ENCODE measurements at regions not wholly inside any gene's neighbourhood (a gene's known extent, or its start where the extent isn't known, plus 50 kb on each side); places are given as distances from the start of the nearest gene placed in this dataset.

DNA sequence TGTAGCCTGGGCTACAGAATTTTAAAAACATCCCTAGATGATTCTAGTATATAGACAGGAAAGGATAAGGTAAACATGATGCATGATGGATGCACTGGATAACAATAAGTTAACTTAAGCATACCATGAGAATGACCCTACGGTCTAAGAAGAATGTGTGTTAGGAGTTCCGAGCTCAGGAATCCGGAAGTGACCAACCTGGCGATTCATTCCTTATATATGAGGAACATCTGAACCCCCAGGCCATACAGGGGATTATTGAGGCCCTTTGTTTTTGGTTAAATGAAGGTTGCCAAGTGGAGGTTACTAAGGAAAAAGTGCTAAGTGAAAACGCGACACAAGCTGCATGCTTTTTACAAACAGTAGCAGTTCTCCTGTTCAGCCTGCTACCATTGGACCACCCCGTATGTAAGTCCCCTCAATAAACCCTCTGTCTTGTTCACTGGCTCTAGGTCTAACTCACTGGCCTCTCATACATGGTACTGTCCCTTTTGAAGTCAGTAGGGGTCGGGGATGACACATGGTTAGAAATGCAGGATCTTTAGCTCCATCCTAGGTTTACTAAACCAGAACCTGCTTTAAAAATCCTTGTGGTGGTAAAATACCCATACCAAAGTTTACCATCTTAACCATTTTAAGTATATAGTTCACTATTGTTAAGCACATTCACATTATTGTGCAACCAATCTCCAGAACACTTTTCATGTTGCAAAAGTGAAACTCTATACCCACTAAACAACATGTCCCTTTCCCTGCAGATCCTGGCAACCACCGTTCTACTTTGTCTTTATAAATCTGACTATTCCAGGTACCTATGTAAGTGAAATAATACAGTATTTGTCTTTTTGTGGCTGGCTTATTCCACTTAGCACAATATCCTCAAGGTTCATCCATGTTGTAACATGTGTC lies 111.0 kb upstream of the MAP4K3 start:
- H3K36me3 Mint-ChIP-seq: no peaks in the 10 kb centered on the region
- H3K4me1 Mint-ChIP-seq: no peaks in the 10 kb centered on the region
- no peaks in the 10 kb centered on the region for H3K9me3 Mint-ChIP-seq
- DNase-seq (no peak), ATAC-seq (ENCODE audit: low read depth in 2 of 2) (no peak)
- H3K27me3 Mint-ChIP-seq: peaks cover 0 to 4% (median 0%) of the 10 kb centered on the region in 3 donors
- no peak overlapping the region for H3K4me3 Mint-ChIP-seq
- no peak overlapping the region for H3K27ac Mint-ChIP-seq

GRCh38 chr2:39549000-39549399 lies 111.9 kb upstream of the MAP4K3 start:
- Mint-ChIP-seq H3K27me3 (no peaks in the 10 kb centered on the region), H3K9me3 (no peaks in the 10 kb centered on the region), H3K36me3 (no peaks in the 10 kb centered on the region), H3K27ac (no peak overlapping the region), H3K4me3 (no peak overlapping the region), H3K4me1 (no peaks in the 10 kb centered on the region)
- ATAC-seq (ENCODE audit: low read depth in 2 of 2) (no peak), DNase-seq (no peak)

- ATAC-seq (ENCODE audit: low read depth in 2 of 2): no peak
- Mint-ChIP-seq H3K27me3 (no peaks in the 10 kb centered on the region), H3K9me3 (peaks cover 0 to 2% (median 0%) of the 10 kb centered on the region in 7 donors), H3K4me3 (no peak overlapping the region), H3K36me3 (no peaks in the 10 kb centered on the region), H3K4me1 (no peaks in the 10 kb centered on the region), H3K27ac (peak overlapping the region in 2 of 6 donors; percentile 11 to 54)
- DNase-seq: no peak
These were observed 112.8 kb upstream of the MAP4K3 start for GRCh38 chr2:39549718-39550464.

GRCh38 chr2:39550701-39551285 lies 113.7 kb upstream of the MAP4K3 start:
- DNase-seq (no peak), ATAC-seq (ENCODE audit: low read depth in 2 of 2) (no peak)
- Mint-ChIP-seq H3K27me3 (no peaks in the 10 kb centered on the region), H3K27ac (no peak overlapping the region), H3K36me3 (no peaks in the 10 kb centered on the region), H3K4me1 (no peaks in the 10 kb centered on the region), H3K4me3 (no peak overlapping the region), H3K9me3 (peaks cover 0 to 3% (median 0%) of the 10 kb centered on the region in 7 donors)

DNA sequence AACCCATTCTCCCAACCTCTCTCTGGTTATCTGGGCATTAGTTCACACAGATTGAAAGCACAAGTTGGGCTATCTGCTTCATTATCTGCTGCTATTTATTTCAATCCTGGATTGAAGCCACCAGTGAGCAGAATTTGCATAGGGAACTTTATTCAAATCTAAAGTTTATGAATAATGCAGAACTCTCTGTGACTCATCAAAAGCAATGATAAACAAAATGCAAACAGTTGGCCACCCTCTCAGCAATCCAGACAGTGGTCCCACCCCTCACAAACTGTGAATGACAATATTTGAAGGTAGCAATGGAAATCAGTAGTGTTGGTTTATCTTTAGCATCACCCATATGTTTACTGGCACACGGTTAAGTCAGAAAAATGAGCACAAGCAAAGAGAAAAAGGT lies 106.8 kb upstream of the TMEM178A start:
- Mint-ChIP-seq H3K4me3 (no peak overlapping the region), H3K36me3 (peaks cover 17 to 18% of the 10 kb centered on the region in 2 donors), H3K27me3 (no peaks in the 10 kb centered on the region), H3K4me1 (no peaks in the 10 kb centered on the region), H3K27ac (no peak overlapping the region), H3K9me3 (peaks cover 4 to 31% (median 28%) of the 10 kb centered on the region in 7 donors)
- ATAC-seq (ENCODE audit: low read depth in 2 of 2) (no peak), DNase-seq (no peak)

- no peak overlapping the region for H3K4me3 Mint-ChIP-seq
- H3K4me1 Mint-ChIP-seq: no peaks in the 10 kb centered on the region
- ATAC-seq (ENCODE audit: low read depth in 2 of 2) (no peak), DNase-seq (no peak)
- H3K36me3 Mint-ChIP-seq: peaks cover 18 to 28% of the 10 kb centered on the region in 2 donors
- no peaks in the 10 kb centered on the region for H3K27me3 Mint-ChIP-seq
- H3K27ac Mint-ChIP-seq: no peak overlapping the region
- peaks cover 6 to 47% (median 36%) of the 10 kb centered on the region in 7 donors for H3K9me3 Mint-ChIP-seq
These were observed 102.1 kb upstream of the TMEM178A start for GRCh38 chr2:39563572-39563971.

- peaks cover 6 to 34% (median 25%) of the 10 kb centered on the region in 7 donors for H3K9me3 Mint-ChIP-seq
- no peak overlapping the region for H3K4me3 Mint-ChIP-seq
- H3K4me1 Mint-ChIP-seq: no peaks in the 10 kb centered on the region
- H3K27ac Mint-ChIP-seq: no peak overlapping the region
- peaks cover 14 to 25% of the 10 kb centered on the region in 2 donors for H3K36me3 Mint-ChIP-seq
- H3K27me3 Mint-ChIP-seq: no peaks in the 10 kb centered on the region
- DNase-seq: no peak
- ATAC-seq (ENCODE audit: low read depth in 2 of 2): no peak
These were observed 98.2 kb upstream of the TMEM178A start for GRCh38 chr2:39567507-39567906.

DNA sequence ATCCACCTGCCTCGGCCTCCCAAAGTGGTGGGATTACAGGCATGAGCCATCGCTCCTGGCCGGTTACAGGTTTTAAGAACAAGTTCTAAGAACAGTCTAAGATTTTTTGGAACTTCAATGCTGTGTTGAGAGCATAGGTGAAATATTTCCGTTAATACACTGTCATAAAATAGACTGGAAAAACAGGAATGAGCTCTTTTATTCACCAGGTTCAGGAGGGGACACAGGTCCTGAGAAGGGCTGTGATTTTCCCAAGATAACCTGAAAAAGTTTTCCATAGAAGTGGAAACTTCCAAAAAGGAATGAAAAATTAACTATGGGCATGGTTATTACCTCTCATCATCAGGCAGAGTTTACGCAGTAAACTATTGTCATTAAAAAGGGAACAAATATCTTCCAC lies 97.6 kb upstream of the TMEM178A start:
- Mint-ChIP-seq H3K4me3 (no peak overlapping the region), H3K27ac (peak overlapping the region in 1 of 6 donors; percentile 33), H3K4me1 (no peaks in the 10 kb centered on the region), H3K9me3 (peaks cover 3 to 28% (median 20%) of the 10 kb centered on the region in 7 donors), H3K27me3 (no peaks in the 10 kb centered on the region), H3K36me3 (peaks cover 8 to 19% of the 10 kb centered on the region in 2 donors)
- DNase-seq (no peak), ATAC-seq (ENCODE audit: low read depth in 2 of 2) (no peak)

DNA sequence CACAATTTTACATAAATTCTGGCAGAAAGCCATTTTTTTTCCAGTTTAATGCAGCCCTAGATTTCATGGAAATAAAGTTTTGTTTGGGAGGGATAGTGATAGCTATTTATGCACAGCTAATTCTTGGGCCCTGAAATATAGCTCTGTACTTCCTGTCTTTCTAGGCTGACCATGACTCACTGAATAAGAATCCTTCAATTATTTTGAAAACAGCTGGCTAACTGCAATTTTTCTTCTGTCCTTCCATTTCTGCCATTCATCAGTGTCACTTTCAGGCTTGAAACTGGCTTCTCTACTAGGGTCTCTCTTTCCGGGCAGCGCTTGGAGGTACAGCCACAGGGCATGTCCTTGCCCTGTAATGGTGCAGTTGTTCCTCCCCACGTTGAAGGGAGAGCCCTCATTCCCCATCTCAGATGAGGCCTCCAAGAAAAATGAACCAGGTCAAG lies 97.1 kb upstream of the TMEM178A start:
- no peak for ATAC-seq (ENCODE audit: low read depth in 2 of 2)
- Mint-ChIP-seq H3K27ac (no peak overlapping the region), H3K27me3 (no peaks in the 10 kb centered on the region), H3K36me3 (peaks cover 4 to 14% of the 10 kb centered on the region in 2 donors), H3K9me3 (peaks cover 3 to 23% (median 16%) of the 10 kb centered on the region in 7 donors), H3K4me1 (no peaks in the 10 kb centered on the region), H3K4me3 (no peak overlapping the region)
- no peak for DNase-seq

DNA sequence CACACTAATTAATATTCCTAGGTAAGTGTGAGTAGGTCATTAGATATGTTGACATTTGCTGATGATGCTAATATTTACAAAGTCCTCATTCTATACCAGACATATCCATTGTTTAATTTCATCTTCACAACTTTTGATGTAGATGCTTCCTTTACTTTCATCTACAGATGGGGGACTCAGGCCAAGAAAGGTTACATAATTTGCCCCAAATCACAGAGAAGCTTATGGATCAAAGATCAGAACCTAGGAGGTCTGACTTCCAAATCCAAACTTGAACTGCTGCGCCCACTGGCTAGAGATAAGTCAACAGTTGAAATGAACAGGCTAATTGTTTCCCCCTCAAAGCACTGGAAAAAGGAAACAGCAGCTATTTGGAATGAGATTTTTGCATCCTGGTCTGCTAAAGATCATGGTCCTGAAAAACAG lies 95.6 kb upstream of the TMEM178A start:
- Mint-ChIP-seq H3K4me1 (no peaks in the 10 kb centered on the region), H3K4me3 (no peak overlapping the region), H3K27me3 (no peaks in the 10 kb centered on the region), H3K9me3 (peaks cover 0 to 9% (median 3%) of the 10 kb centered on the region in 7 donors), H3K27ac (peak overlapping the region in 1 of 6 donors; percentile 17), H3K36me3 (peaks cover 4 to 7% of the 10 kb centered on the region in 2 donors)
- DNase-seq (no peak), ATAC-seq (ENCODE audit: low read depth in 2 of 2) (no peak)

DNA sequence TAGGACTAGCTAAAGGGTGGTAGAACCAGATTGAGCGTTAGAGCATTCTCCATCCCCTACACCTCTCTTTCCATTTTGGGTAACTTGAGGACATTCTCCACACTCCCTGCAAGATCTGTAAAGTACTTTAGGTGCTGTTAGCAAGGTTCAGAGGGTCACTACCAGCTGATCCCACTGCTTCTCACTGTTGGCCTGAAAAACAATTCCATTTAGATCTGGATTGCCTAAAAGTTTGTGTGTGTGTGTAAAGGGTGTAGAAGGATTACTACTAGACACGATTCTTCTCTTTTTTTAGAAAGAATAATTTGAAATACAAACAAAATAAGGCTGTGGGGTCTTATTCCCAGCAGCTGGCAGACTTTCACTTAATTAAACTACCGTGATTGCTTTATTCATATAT lies 95.1 kb upstream of the TMEM178A start:
- ATAC-seq (ENCODE audit: low read depth in 2 of 2) (no peak), DNase-seq (no peak)
- no peak overlapping the region for H3K4me3 Mint-ChIP-seq
- peaks cover 4 to 6% of the 10 kb centered on the region in 2 donors for H3K36me3 Mint-ChIP-seq
- no peaks in the 10 kb centered on the region for H3K4me1 Mint-ChIP-seq
- H3K27ac Mint-ChIP-seq: no peak overlapping the region
- H3K9me3 Mint-ChIP-seq: peaks cover 0 to 7% (median 4%) of the 10 kb centered on the region in 7 donors
- no peaks in the 10 kb centered on the region for H3K27me3 Mint-ChIP-seq

DNA sequence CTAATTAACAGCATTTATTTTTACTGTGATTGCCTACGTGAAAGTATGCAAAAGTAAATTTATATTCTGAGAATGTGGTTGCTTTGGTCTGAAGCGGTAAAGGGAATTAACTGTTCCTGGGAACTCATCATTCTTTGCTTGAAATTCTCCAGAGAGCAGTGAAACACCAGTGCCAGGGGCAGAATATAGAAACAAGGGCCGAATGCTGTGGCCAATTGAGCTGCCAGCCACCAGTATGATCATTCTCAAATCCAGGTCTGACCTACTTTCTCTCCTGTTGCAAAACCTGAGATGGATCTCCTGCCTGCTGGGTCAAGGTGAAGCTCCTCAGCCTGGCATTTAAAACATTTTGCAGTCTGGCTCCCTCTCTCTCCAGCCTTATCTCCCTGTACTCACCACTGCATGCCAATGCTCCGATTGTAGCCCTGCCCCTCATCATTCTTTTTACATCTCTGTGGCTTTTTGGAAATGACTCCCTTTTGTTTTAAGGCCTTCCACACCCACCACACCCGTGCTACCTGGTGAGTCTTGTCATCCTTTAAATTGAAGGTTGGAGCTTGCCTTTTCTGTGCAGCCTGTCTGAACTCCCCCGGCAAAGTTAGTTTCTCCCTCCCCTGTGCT lies 94.5 kb upstream of the TMEM178A start:
- ATAC-seq (ENCODE audit: low read depth in 2 of 2) (no peak), DNase-seq (no peak)
- H3K4me1 Mint-ChIP-seq: no peaks in the 10 kb centered on the region
- H3K36me3 Mint-ChIP-seq: peaks cover under 1 to 4% of the 10 kb centered on the region in 2 donors
- peaks cover 0 to 8% (median 4%) of the 10 kb centered on the region in 7 donors for H3K9me3 Mint-ChIP-seq
- no peak overlapping the region for H3K27ac Mint-ChIP-seq
- H3K4me3 Mint-ChIP-seq: no peak overlapping the region
- H3K27me3 Mint-ChIP-seq: no peaks in the 10 kb centered on the region

GRCh38 chr2:39573276-39573675 lies 92.4 kb upstream of the TMEM178A start:
- Mint-ChIP-seq H3K9me3 (peaks cover 0 to 8% (median 4%) of the 10 kb centered on the region in 7 donors), H3K27ac (no peak overlapping the region), H3K4me1 (no peaks in the 10 kb centered on the region), H3K27me3 (no peaks in the 10 kb centered on the region), H3K4me3 (no peak overlapping the region), H3K36me3 (peaks cover 0 to 4% of the 10 kb centered on the region in 2 donors)
- ATAC-seq (ENCODE audit: low read depth in 2 of 2): no peak
- no peak for DNase-seq

Measured in naive B cell (primary cell).